ENCODE measurements at regions not wholly inside any gene's neighbourhood (a gene's known extent, or its start where the extent isn't known, plus 50 kb on each side); places are given as distances from the start of the nearest gene placed in this dataset.

GRCh38 chr18:2201036-2201600 is 370.2 kb downstream of the METTL4 start:
- Histone ChIP-seq H3K9ac (ENCODE audit: insufficient read length, low read depth) (no peak overlapping the region), H3K36me3 (ENCODE audit: insufficient read depth, insufficient read length, low read length) (no peaks in the 10 kb centered on the region), H3K4me1 (ENCODE audit: insufficient read depth, insufficient read length) (no peaks in the 10 kb centered on the region), H3K4me3 (ENCODE audit: insufficient read length, low read depth) (no peak overlapping the region), H3K9me3 (ENCODE audit: insufficient read depth, low read length) (no peaks in the 10 kb centered on the region), H3K27me3 (ENCODE audit: insufficient read depth, insufficient read length) (no peaks in the 10 kb centered on the region)
- no peak for DNase-seq (ENCODE audit: low read depth, low spot score)
- TF ChIP-seq SUZ12 (IDR thresholded peaks at IDR 0.05; ENCODE audit: extremely low read depth, insufficient read depth, insufficient read length): no peak
- TF ChIP-seq ZNF274 (IDR thresholded peaks at IDR 0.05; ENCODE audit: low read depth, low read length): no peak
- TF ChIP-seq YY1 (IDR thresholded peaks at IDR 0.05; ENCODE audit: insufficient read depth, insufficient read length): no peak

DNA sequence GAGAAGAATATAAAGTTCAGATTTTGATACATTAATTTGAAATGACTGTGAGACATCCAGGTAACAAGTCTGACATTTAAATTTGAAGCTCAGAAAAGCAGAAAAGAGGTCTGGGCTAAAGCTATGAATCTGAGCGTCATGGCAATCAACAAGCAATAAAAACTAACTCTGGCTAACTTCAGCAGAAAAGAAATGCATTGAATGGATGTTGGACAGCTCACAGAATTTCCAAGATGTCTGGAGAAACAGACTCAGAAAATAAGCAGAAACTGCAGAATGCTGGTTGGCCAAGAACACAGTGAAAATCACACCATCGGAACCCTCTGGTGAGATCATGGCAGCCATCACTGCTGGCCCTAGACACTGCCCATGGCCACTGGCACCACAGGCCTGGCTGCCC is 366.6 kb downstream of the METTL4 start:
- Histone ChIP-seq H3K9ac (ENCODE audit: insufficient read length, low read depth) (no peak overlapping the region), H3K4me3 (ENCODE audit: insufficient read length, low read depth) (no peak overlapping the region), H3K9me3 (ENCODE audit: insufficient read depth, low read length) (no peaks in the 10 kb centered on the region), H3K4me1 (ENCODE audit: insufficient read depth, insufficient read length) (no peaks in the 10 kb centered on the region), H3K27me3 (ENCODE audit: insufficient read depth, insufficient read length) (no peaks in the 10 kb centered on the region), H3K36me3 (ENCODE audit: insufficient read depth, insufficient read length, low read length) (no peaks in the 10 kb centered on the region)
- no peak for DNase-seq (ENCODE audit: low read depth, low spot score)
- TF ChIP-seq ZNF274 (IDR thresholded peaks at IDR 0.05; ENCODE audit: low read depth, low read length) (no peak), YY1 (IDR thresholded peaks at IDR 0.05; ENCODE audit: insufficient read depth, insufficient read length) (no peak), SUZ12 (IDR thresholded peaks at IDR 0.05; ENCODE audit: extremely low read depth, insufficient read depth, insufficient read length) (no peak)

DNA sequence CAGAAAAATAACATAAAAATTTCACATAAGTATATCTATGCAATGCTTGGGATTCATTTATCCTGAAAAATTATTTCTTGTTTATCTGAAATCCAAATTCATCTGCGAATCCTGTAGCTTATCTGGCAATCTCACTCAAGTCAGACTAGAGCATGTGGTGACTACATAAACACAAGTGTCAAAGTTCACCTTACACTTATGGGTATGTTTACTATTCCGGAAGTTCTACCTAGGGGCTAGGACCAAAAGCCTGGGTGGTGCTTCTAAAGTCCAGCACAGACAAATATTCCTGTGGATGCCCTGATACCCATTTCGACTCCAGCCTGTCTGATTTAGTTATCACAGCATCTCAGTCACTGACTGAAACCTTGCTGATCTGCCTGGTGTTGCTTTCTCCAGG is 364.0 kb downstream of the METTL4 start:
- Histone ChIP-seq H3K9me3 (ENCODE audit: insufficient read depth, low read length) (no peaks in the 10 kb centered on the region), H3K9ac (ENCODE audit: insufficient read length, low read depth) (no peak overlapping the region), H3K27me3 (ENCODE audit: insufficient read depth, insufficient read length) (no peaks in the 10 kb centered on the region), H3K4me1 (ENCODE audit: insufficient read depth, insufficient read length) (no peaks in the 10 kb centered on the region), H3K4me3 (ENCODE audit: insufficient read length, low read depth) (no peak overlapping the region), H3K36me3 (ENCODE audit: insufficient read depth, insufficient read length, low read length) (no peaks in the 10 kb centered on the region)
- no peak for DNase-seq (ENCODE audit: low read depth, low spot score)
- no peak for TF ChIP-seq ZNF274 (IDR thresholded peaks at IDR 0.05; ENCODE audit: low read depth, low read length)
- no peak for TF ChIP-seq YY1 (IDR thresholded peaks at IDR 0.05; ENCODE audit: insufficient read depth, insufficient read length)
- no peak for TF ChIP-seq SUZ12 (IDR thresholded peaks at IDR 0.05; ENCODE audit: extremely low read depth, insufficient read depth, insufficient read length)

- no peaks in the 10 kb centered on the region for H3K4me1 ChIP-seq (ENCODE audit: insufficient read depth, insufficient read length)
- H3K9ac ChIP-seq (ENCODE audit: insufficient read length, low read depth): no peak overlapping the region
- H3K27me3 ChIP-seq (ENCODE audit: insufficient read depth, insufficient read length): no peaks in the 10 kb centered on the region
- H3K9me3 ChIP-seq (ENCODE audit: insufficient read depth, low read length): no peaks in the 10 kb centered on the region; the same call in 1 of the 2 replicates
- no peaks in the 10 kb centered on the region for H3K36me3 ChIP-seq (ENCODE audit: insufficient read depth, insufficient read length, low read length)
- TF ChIP-seq YY1 (IDR thresholded peaks at IDR 0.05; ENCODE audit: insufficient read depth, insufficient read length): no peak
- no peak for DNase-seq (ENCODE audit: low read depth, low spot score)
- no peak overlapping the region for H3K4me3 ChIP-seq (ENCODE audit: insufficient read length, low read depth)
These were observed 358.6 kb downstream of the METTL4 start for GRCh38 chr18:2212598-2213205.

- no peaks in the 10 kb centered on the region for H3K27me3 ChIP-seq (ENCODE audit: insufficient read depth, insufficient read length)
- H3K4me1 ChIP-seq (ENCODE audit: insufficient read depth, insufficient read length): no peaks in the 10 kb centered on the region
- no peak overlapping the region for H3K9ac ChIP-seq (ENCODE audit: insufficient read length, low read depth)
- H3K4me3 ChIP-seq (ENCODE audit: insufficient read length, low read depth): no peak overlapping the region
- TF ChIP-seq ZNF274 (IDR thresholded peaks at IDR 0.05; ENCODE audit: low read depth, low read length) (no peak), YY1 (IDR thresholded peaks at IDR 0.05; ENCODE audit: insufficient read depth, insufficient read length) (no peak), SUZ12 (IDR thresholded peaks at IDR 0.05; ENCODE audit: extremely low read depth, insufficient read depth, insufficient read length) (no peak)
- H3K9me3 ChIP-seq (ENCODE audit: insufficient read depth, low read length): no peaks in the 10 kb centered on the region; the same call in 1 of the 2 replicates
- H3K36me3 ChIP-seq (ENCODE audit: insufficient read depth, insufficient read length, low read length): no peaks in the 10 kb centered on the region
- no peak for DNase-seq (ENCODE audit: low read depth, low spot score)
These were observed 357.4 kb downstream of the METTL4 start for GRCh38 chr18:2213905-2214304.

DNA sequence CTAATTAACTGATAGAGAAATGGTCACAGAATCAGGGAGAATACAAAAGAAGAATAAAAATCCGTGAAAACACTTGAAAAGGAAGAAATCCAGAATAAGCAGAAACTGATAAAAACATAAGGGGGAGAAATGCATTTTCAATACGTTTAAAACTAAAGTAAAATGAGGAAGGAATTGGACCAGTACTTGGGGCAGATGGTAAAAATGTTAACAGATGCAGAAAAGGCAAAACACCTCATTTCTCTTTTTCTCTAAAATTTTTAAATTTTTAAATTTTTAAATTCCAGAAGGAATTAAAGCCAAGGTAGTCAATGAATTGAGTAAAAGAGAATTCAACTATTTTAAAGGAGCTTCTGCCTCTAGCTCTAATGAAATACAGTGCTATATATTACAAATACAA is 353.9 kb downstream of the METTL4 start:
- H3K4me1 ChIP-seq (ENCODE audit: insufficient read depth, insufficient read length): no peaks in the 10 kb centered on the region
- no peaks in the 10 kb centered on the region for H3K27me3 ChIP-seq (ENCODE audit: insufficient read depth, insufficient read length)
- TF ChIP-seq YY1 (IDR thresholded peaks at IDR 0.05; ENCODE audit: insufficient read depth, insufficient read length) (no peak), SUZ12 (IDR thresholded peaks at IDR 0.05; ENCODE audit: extremely low read depth, insufficient read depth, insufficient read length) (no peak), ZNF274 (IDR thresholded peaks at IDR 0.05; ENCODE audit: low read depth, low read length) (no peak)
- H3K36me3 ChIP-seq (ENCODE audit: insufficient read depth, insufficient read length, low read length): no peaks in the 10 kb centered on the region
- no peak for DNase-seq (ENCODE audit: low read depth, low spot score)
- H3K4me3 ChIP-seq (ENCODE audit: insufficient read length, low read depth): no peak overlapping the region
- no peaks in the 10 kb centered on the region; the same call in 1 of the 2 replicates for H3K9me3 ChIP-seq (ENCODE audit: insufficient read depth, low read length)
- no peak overlapping the region for H3K9ac ChIP-seq (ENCODE audit: insufficient read length, low read depth)

GRCh38 chr18:2218101-2218500 is 353.2 kb downstream of the METTL4 start:
- TF ChIP-seq YY1 (IDR thresholded peaks at IDR 0.05; ENCODE audit: insufficient read depth, insufficient read length) (no peak), ZNF274 (IDR thresholded peaks at IDR 0.05; ENCODE audit: low read depth, low read length) (no peak), SUZ12 (IDR thresholded peaks at IDR 0.05; ENCODE audit: extremely low read depth, insufficient read depth, insufficient read length) (no peak)
- H3K9ac ChIP-seq (ENCODE audit: insufficient read length, low read depth): no peak overlapping the region
- no peaks in the 10 kb centered on the region; the same call in 1 of the 2 replicates for H3K9me3 ChIP-seq (ENCODE audit: insufficient read depth, low read length)
- no peak overlapping the region for H3K4me3 ChIP-seq (ENCODE audit: insufficient read length, low read depth)
- H3K27me3 ChIP-seq (ENCODE audit: insufficient read depth, insufficient read length): no peaks in the 10 kb centered on the region
- H3K4me1 ChIP-seq (ENCODE audit: insufficient read depth, insufficient read length): no peaks in the 10 kb centered on the region
- DNase-seq (ENCODE audit: low read depth, low spot score): no peak
- H3K36me3 ChIP-seq (ENCODE audit: insufficient read depth, insufficient read length, low read length): no peaks in the 10 kb centered on the region

All from NT2/D1 (cell line).